DMS 273 (cell line): ENCODE measurements at regions not wholly inside any gene's neighbourhood (a gene's known extent, or its start where the extent isn't known, plus 50 kb on each side); places are given as distances from the start of the nearest gene placed in this dataset.

ENCODE experiments used
- DNase-seq: peaks from one replicate; lab custom pipeline; 2025; ENCODE audit not compliant: unreplicated experiment; lab: John Stamatoyannopoulos, UW

DNA sequence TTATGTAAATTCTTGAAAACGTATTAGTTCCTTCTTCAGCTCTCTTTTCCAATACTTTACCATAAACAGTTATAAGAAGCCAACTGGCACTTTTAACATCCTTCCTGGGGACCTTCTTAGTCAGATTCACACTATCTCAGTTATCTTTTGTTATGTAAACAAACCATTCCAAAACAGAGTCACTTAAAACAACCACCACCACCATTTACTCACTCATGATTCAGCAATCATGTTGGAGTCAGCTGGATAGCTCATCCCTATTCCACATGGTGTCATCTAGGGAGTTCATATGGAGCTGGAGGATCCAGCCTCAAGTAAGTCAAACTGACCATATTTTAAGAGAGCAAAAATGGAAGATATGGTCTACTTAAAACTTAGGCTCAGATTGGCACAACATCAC, 240.3 kb upstream of the IRX3 start:
- DNase-seq, result no peak

DNA sequence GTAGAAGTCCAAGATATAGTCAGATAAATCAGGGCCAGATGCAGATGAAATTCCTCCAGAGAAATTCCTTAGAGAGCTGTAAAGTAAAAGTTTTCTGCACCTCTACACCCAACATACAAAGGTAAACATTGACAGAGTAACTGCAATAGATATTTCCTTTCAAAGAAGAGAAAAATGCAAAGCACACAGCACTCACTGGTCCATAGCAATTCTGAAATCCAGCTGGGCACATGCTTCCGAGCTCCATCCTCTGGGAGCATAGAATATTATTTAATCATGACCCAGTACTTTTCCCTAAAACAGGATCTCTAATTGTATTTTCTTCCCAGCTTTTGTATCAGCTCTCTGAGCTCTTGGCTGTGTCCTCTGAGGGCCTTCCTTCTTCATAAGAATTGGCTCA, 239.5 kb upstream of the IRX3 start:
- no peak for DNase-seq

DNA sequence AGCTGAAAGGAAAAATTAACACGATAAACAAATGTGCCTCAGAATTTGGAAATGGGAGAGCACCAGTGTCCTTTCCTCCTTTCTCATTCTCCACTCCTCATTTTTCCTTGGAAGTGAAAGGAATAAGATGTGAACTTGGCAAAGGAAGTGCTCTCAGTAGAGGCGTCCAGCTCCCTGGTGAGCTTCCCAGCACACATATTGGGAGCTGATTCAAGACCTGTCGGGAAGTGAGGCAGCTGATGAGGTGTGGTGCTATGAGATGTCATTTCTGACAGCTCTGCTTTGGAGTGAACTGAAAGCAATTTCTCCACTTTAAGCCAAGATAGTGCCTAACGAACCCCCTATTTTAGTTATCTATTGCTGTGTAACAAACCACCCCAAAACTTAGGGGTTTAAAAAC, 238.5 kb upstream of the IRX3 start:
- DNase-seq, result no peak

GRCh38 chr16:54522584-54522983, 236.0 kb upstream of the IRX3 start:
- DNase-seq, result no peak

- no peak for DNase-seq
Observed at GRCh38 chr16:54521327-54521726, 234.7 kb upstream of the IRX3 start.

DNA sequence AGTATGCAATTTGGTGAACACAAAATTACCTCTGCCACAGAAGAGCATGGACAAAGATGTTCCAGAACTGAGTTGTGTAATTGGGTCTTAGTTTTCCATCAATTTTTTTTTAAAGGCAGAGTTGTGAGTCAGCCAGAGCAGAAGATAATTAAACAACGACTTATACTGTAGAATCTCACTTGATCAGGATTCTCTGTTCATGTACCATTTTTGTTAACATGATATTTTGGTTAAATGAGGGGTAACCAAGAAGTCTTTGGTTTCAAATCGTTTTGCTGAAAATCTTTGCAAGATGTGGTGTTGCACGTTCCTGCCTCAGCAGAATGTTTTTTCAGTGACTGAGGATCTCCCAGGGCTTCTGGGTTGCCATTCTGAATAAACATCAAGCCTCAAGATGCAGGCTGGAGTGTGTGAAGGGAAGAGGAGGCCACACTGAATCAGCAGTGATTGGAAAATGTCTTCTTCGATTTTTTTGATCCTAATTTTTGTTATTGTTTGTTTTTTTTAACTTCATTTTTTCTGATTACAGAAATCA, 232.6 kb upstream of the IRX3 start:
- DNase-seq, result no peak

GRCh38 chr16:54517181-54517580, 230.6 kb upstream of the IRX3 start:
- DNase-seq, result no peak

DNA sequence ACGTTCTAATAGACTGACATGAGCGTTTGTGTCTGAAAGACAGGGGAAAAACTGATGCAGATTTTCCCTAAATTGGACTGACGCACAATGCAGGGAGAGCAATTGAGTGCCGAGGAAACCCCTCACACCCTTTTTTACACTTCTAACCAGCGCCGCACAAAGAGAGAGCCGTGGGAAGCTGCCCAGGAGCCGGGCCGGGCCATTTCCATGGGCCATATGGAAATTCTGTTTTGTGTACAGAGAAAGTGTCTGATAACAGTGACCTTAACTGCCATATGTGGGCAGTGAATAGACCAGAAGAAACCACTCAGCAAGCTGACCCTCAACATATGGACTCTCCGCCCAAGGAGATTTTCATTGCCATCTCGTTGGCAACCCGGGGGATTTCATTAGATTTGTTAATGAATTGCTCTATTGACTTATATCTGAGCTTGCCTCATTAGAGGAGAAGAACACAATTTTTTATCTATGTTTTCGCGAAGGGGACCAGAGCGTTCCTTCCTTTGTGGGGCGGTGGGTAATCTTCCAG, 225.9 kb upstream of the IRX3 start:
- no peak for DNase-seq

DNA sequence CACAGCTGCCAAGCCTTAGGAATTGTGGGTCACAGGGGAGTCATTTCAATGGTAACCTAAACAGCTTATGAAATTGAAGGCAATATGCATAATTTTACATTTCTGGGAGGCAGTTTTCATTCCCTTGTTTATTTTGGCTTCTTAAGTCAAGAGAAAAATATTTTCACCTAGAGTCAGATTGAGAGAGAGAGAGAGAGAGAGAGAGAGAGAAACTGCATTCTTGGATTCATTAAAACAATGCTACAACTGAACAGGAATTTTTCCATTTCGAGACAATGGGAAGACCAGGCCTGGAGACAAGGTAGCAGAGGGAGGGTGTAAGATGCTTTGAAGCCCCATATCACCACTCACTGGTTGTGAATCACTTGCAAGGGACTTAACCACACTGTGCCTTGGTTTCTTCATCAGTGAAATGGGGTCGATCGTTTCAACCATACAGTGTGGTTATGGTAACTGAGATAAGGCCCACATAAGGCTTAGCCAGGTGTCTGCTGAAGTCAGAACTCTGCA, 224.7 kb upstream of the IRX3 start:
- no peak for DNase-seq

GRCh38 chr16:54510685-54511221, 224.2 kb upstream of the IRX3 start:
- no peak for DNase-seq

GRCh38 chr16:54509456-54509855, 222.9 kb upstream of the IRX3 start:
- DNase-seq, result no peak

GRCh38 chr16:54508351-54508750, 221.8 kb upstream of the IRX3 start:
- DNase-seq, result peak; percentile 20

- DNase-seq, result peak; percentile 37
Observed at GRCh38 chr16:54506741-54507500, 220.3 kb upstream of the IRX3 start.

GRCh38 chr16:54506214-54506580, 219.6 kb upstream of the IRX3 start:
- no peak for DNase-seq

- no peak for DNase-seq
Observed at GRCh38 chr16:54505549-54506213, 219.1 kb upstream of the IRX3 start.

DNA sequence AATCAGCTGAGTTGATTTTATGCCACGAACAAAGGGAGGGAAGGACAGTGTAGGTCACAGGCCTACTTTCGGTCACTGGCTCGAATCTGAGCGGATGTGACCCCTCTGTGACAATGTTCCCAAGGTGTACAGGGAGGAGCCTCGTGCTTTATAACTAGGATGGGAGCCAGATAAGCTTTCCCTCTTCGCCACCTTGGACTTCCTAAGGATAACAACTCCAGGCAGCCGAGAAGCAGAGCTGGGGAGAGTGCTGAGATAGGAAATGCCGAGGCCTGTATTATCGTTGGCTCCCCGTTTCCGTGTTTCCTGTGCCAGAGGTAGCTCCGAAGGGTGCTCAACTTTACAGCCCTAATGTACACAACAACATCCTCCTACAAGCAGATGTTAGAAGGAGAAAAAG, 217.8 kb upstream of the IRX3 start:
- DNase-seq, result peak; percentile 11

GRCh38 chr16:54503856-54504219, 217.3 kb upstream of the IRX3 start:
- peak; percentile 31 for DNase-seq

DNA sequence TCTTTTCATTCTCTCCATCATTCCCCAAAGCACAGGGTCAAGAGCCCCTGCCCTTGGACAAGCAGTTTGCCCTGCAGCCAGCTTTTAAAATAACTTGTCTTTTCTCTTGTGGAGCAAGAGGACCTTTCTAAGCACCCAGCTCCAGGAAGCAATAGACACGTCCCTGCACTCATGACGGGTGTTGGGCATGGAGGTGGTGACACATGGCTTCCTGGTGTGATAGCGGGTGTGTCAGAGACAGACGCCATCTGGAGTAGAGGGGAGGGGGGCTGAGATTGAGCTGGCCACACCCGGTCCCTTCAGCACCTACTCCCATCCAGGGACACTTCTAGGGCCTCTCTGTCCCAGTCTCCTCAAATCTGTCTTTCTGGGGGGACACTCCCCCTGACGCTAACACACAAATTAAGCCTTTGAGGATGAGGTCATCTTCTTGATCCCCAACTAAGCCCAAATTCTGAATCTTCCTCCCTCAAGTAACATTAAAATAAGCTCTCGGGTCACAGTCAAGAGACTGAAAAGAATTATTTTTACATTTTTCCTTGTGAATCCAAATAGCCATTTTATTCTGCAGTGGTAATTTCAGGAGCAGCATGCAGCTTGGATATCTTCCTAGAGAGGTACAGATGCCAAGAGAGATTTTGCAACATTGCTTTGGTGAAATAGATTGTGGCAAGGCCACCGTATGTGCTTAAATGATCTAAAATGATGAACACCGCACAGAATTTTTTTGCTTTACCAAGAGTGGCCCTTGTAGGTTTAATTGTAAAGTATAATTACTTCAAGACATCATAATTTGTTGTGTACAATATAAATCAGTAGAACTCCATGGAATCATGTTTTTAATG, 216.6 kb upstream of the IRX3 start:
- DNase-seq, result peak; percentile 76

DNA sequence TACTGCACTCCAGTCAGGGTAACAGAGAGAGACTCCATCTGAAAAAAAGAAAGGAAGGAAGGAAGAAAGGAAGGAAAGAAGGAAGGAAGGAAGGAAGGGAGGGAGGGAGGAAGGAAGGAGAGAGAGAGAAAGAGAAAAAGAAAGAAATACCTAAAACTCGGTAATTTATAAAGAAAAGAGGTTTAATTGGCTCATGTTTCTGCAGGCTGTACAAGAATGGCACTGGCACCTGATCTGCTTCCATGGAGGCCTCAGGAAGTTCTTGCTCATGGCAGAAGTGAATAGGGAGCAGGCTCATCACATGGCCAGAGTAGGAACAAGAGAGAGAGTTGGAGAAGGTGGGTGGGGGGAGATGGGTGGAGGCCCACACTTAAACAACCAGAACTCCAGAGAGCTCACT, 215.2 kb upstream of the IRX3 start:
- DNase-seq, result no peak

- DNase-seq, result no peak
Observed at GRCh38 chr16:54493594-54493993, 207.0 kb upstream of the IRX3 start.

GRCh38 chr16:54493061-54493460, 206.5 kb upstream of the IRX3 start:
- DNase-seq, result no peak
